ENCODE measurements at regions not wholly inside any gene's neighbourhood (a gene's known extent, or its start where the extent isn't known, plus 50 kb on each side); places are given as distances from the start of the nearest gene placed in this dataset.
A peak's percentile ranks its signal among the peaks of the same experiment; 100 is the strongest.

- Histone ChIP-seq H3K27me3 (no peaks in the 10 kb centered on the region), H3K36me3 (no peaks in the 10 kb centered on the region), H3K27ac (no peak overlapping the region), H3K9me3 (no peaks in the 10 kb centered on the region), H3K4me3 (no peak overlapping the region), H3K4me1 (no peaks in the 10 kb centered on the region)
- DNase-seq: no peak
- intact Hi-C loops (cut with DNase I; ENCODE audit: low total_unique reads): no loop called here
- no peak for TF ChIP-seq POLR2A (IDR thresholded peaks at IDR 0.05)
- no peak for TF ChIP-seq CTCF (IDR thresholded peaks at IDR 0.05)
Observed at GRCh38 chr3:24764236-24764915, 269.7 kb upstream of the THRB start.

GRCh38 chr3:24765399-24765798 is 270.7 kb upstream of the THRB start:
- no peak overlapping the region for H3K27ac ChIP-seq
- intact Hi-C loops (cut with DNase I; ENCODE audit: low total_unique reads): no loop called here
- H3K9me3 ChIP-seq: no peaks in the 10 kb centered on the region
- TF ChIP-seq CTCF (IDR thresholded peaks at IDR 0.05): no peak
- TF ChIP-seq POLR2A (IDR thresholded peaks at IDR 0.05): no peak
- no peaks in the 10 kb centered on the region for H3K36me3 ChIP-seq
- no peak overlapping the region for H3K4me3 ChIP-seq
- H3K27me3 ChIP-seq: no peaks in the 10 kb centered on the region
- H3K4me1 ChIP-seq: no peaks in the 10 kb centered on the region
- DNase-seq: no peak

- no peaks in the 10 kb centered on the region for H3K27me3 ChIP-seq
- no peaks in the 10 kb centered on the region for H3K36me3 ChIP-seq
- H3K4me3 ChIP-seq: no peak overlapping the region
- no peak for TF ChIP-seq POLR2A (IDR thresholded peaks at IDR 0.05)
- no peak for TF ChIP-seq CTCF (IDR thresholded peaks at IDR 0.05)
- no peaks in the 10 kb centered on the region for H3K4me1 ChIP-seq
- intact Hi-C loops (cut with DNase I; ENCODE audit: low total_unique reads): no loop called here
- H3K27ac ChIP-seq: no peak overlapping the region
- H3K9me3 ChIP-seq: no peaks in the 10 kb centered on the region
- DNase-seq: no peak
Observed at GRCh38 chr3:24769918-24770317, 275.3 kb upstream of the THRB start.

- intact Hi-C loops (cut with DNase I; ENCODE audit: low total_unique reads): no loop called here
Observed at GRCh38 chr3:24773798-24774197, 279.1 kb upstream of the THRB start.

GRCh38 chr3:24780991-24781390 is 286.3 kb upstream of the THRB start:
- no peak overlapping the region for H3K27ac ChIP-seq
- TF ChIP-seq POLR2A (IDR thresholded peaks at IDR 0.05): no peak
- TF ChIP-seq CTCF (IDR thresholded peaks at IDR 0.05): no peak
- peaks cover 0 to 4% of the 10 kb centered on the region in 2 donors for H3K9me3 ChIP-seq
- H3K36me3 ChIP-seq: no peaks in the 10 kb centered on the region
- H3K4me3 ChIP-seq: no peak overlapping the region
- no peaks in the 10 kb centered on the region for H3K4me1 ChIP-seq
- H3K27me3 ChIP-seq: no peaks in the 10 kb centered on the region
- intact Hi-C loops (cut with DNase I; ENCODE audit: low total_unique reads): no loop called here
- no peak for DNase-seq

More at GRCh38 chr3:24773798-24774197, 279.1 kb upstream of the THRB start:
- H3K4me1 ChIP-seq: no peaks in the 10 kb centered on the region
- no peaks in the 10 kb centered on the region for H3K9me3 ChIP-seq
- no peaks in the 10 kb centered on the region for H3K36me3 ChIP-seq
- DNase-seq: peak; percentile 20 to 25
- no peak overlapping the region for H3K27ac ChIP-seq
- no peak overlapping the region for H3K4me3 ChIP-seq
- TF ChIP-seq POLR2A (IDR thresholded peaks at IDR 0.05) (no peak), CTCF (IDR thresholded peaks at IDR 0.05) (peak; percentile 47 to 66 (median 56))
- H3K27me3 ChIP-seq: no peaks in the 10 kb centered on the region
